H1 (cell line): ENCODE measurements at regions not wholly inside any gene's neighbourhood (a gene's known extent, or its start where the extent isn't known, plus 50 kb on each side); places are given as distances from the start of the nearest gene placed in this dataset.

Experiments used
- CTCF ChIA-PET: fragments of 300-600 bp; sonication (Branson Sonifier 250); formaldehyde crosslinking; loops from one replicate; lab custom pipeline; 2021; ENCODE audit not compliant: partially characterized antibody; lab: Charles Lee
- POLR2A ChIA-PET: fragments of 300-600 bp; sonication (Branson Sonifier 250); formaldehyde crosslinking; loops from one replicate; lab custom pipeline; 2021; ENCODE audit warnings: inconsistent platforms; ENCODE audit not compliant: partially characterized antibody; lab: Charles Lee
- DNase-seq, 2 experiments: peaks; one replicate each; pipeline versions ENCODE4 v3.0.0 to v3.0.0-alpha.2; 2010 to 2022; ENCODE audit warnings: low spot score in 2 of 2, low read depth in 1 of 2, mixed read lengths in 1 of 2
- FAIRE-seq: peaks from 2 replicates; lab custom pipeline; 2011; peaks lifted over from hg19 to GRCh38; lab: Jason Lieb, UNC
- H2AFZ ChIP-seq: 2 replicates; pipeline ENCODE4 v1.8.1; 2012; ENCODE audit warnings: low read length, inconsistent platforms
- H2AK5ac ChIP-seq: 2 replicates; pipeline ENCODE4 v1.6.1; 2013; ENCODE audit warnings: low read depth, low read length
- H2BK120ac ChIP-seq: replicated peaks from 2 replicates; pipeline ENCODE3; 2013; ENCODE audit warnings: low read depth, low read length, inconsistent platforms
- H2BK12ac ChIP-seq: 2 replicates; pipeline ENCODE4 v1.6.1; 2013; ENCODE audit warnings: low read depth, low read length
- H2BK15ac ChIP-seq: 2 replicates; pipeline ENCODE4 v1.6.1; 2013; ENCODE audit warnings: low read length
- H2BK20ac ChIP-seq: 2 replicates; pipeline ENCODE4 v1.6.1; 2013; ENCODE audit warnings: low read length
- H2BK5ac ChIP-seq: 2 replicates; pipeline ENCODE4 v1.6.1; 2013; ENCODE audit warnings: low read depth, low read length
- H3K14ac ChIP-seq: 2 replicates; pipeline ENCODE4 v1.6.1; 2013; ENCODE audit warnings: inconsistent platforms; ENCODE audit not compliant: insufficient read length
- H3K18ac ChIP-seq: 2 replicates; pipeline ENCODE4 v1.6.1; 2013; ENCODE audit warnings: low read length; ENCODE audit errors: extremely low read depth
- H3K23ac ChIP-seq: 2 replicates; pipeline ENCODE4 v1.6.1; 2013; ENCODE audit warnings: inconsistent platforms; ENCODE audit not compliant: insufficient read length
- H3K23me2 ChIP-seq: 2 replicates; pipeline ENCODE4 v1.6.1; 2013; ENCODE audit warnings: low read depth, low read length
- H3K27ac ChIP-seq: 2 replicates; pipeline ENCODE4 v1.6.1; 2011; ENCODE audit warnings: low read depth, low read length, inconsistent platforms
- H3K27me3 ChIP-seq, 4 experiments: replicated peaks in 1 of 4; 1 replicate in 1 of 4; 2 replicates in 3 of 4; pipeline versions ENCODE4 v1.6.1 to v1.8.1; 2011 to 2013; ENCODE audit warnings: low read length in 3 of 4, mild to moderate bottlenecking in 3 of 4, inconsistent platforms in 2 of 4, mixed read lengths in 2 of 4, moderate library complexity in 1 of 4; ENCODE audit not compliant: control insufficient read depth in 3 of 4, insufficient read depth in 3 of 4; ENCODE audit errors: extremely low read depth in 1 of 4
- H3K36me3 ChIP-seq, 4 experiments: 2 replicates each; pipeline versions ENCODE4 v1.6.1 to v1.8.1; 2011 to 2013; ENCODE audit warnings: mild to moderate bottlenecking in 4 of 4, low read length in 3 of 4, moderate library complexity in 2 of 4, control low read depth in 1 of 4, inconsistent platforms in 1 of 4; ENCODE audit not compliant: insufficient read depth in 4 of 4, control insufficient read depth in 2 of 4
- H3K4ac ChIP-seq: replicated peaks from 2 replicates; pipeline ENCODE3; 2013; ENCODE audit warnings: low read length, low read depth, mixed read lengths, inconsistent platforms; ENCODE audit not compliant: insufficient read length
- H3K4me1 ChIP-seq, 4 experiments: replicated peaks in 1 of 4; 1 replicate in 1 of 4; 2 replicates in 3 of 4; pipeline versions ENCODE4 v1.6.1 to v1.8.1; 2011 to 2013; ENCODE audit warnings: low read length in 3 of 4, inconsistent platforms in 2 of 4, mixed read lengths in 1 of 4; ENCODE audit not compliant: insufficient read depth in 4 of 4, control insufficient read depth in 3 of 4
- H3K4me2 ChIP-seq, 2 experiments: 2 replicates each; pipeline versions ENCODE4 v1.6.1 to v1.8.1; 2011 to 2013; ENCODE audit warnings: low read depth in 2 of 2, low read length in 2 of 2, control low read depth in 1 of 2, inconsistent platforms in 1 of 2, mild to moderate bottlenecking in 1 of 2; ENCODE audit not compliant: insufficient read depth in 1 of 2
- H3K4me3 ChIP-seq, 4 experiments: fragments of 200-600, 300-600 bp in 1 of 4; sonication (generic), shearing (Covaris generic), sonication (Bioruptor Twin) in 1 of 4; 2 replicates each; pipeline versions ENCODE4 v1.5.1 to v1.8.1; 2011 to 2016; ENCODE audit warnings: low read length in 4 of 4, low read depth in 3 of 4, control low read depth in 2 of 4, inconsistent platforms in 2 of 4, mild to moderate bottlenecking in 2 of 4, mixed read lengths in 1 of 4, moderate library complexity in 1 of 4; ENCODE audit not compliant: insufficient read depth in 2 of 4; ENCODE audit errors: extremely low read depth in 1 of 4
- H3K56ac ChIP-seq: replicated peaks from 2 replicates; pipeline ENCODE3; 2013; ENCODE audit warnings: low read depth, mild to moderate bottlenecking, mixed read lengths, low read length, inconsistent platforms; ENCODE audit not compliant: insufficient read length
- H3K79me1 ChIP-seq: 2 replicates; pipeline ENCODE4 v1.6.1; 2013; ENCODE audit warnings: low read depth, low read length, control low read depth
- H3K79me2 ChIP-seq, 2 experiments: 2 replicates each; pipeline versions ENCODE4 v1.6.1 to v1.8.1; 2012 to 2013; ENCODE audit warnings: low read length in 2 of 2, mild to moderate bottlenecking in 2 of 2, inconsistent platforms in 1 of 2; ENCODE audit not compliant: insufficient read depth in 2 of 2, control insufficient read depth in 1 of 2
- H3K9ac ChIP-seq, 4 experiments: replicated peaks in 1 of 4; 1 replicate in 1 of 4; 2 replicates in 3 of 4; pipeline versions ENCODE4 v1.6.1 to v1.8.1; 2011 to 2013; ENCODE audit warnings: low read depth in 3 of 4, low read length in 3 of 4, control low read depth in 2 of 4, mild to moderate bottlenecking in 2 of 4, moderate library complexity in 2 of 4, inconsistent platforms in 1 of 4; ENCODE audit errors: extremely low read depth in 1 of 4
- H3K9me3 ChIP-seq, 2 experiments: 2 replicates each; pipeline versions ENCODE4 v1.6.1 to v1.8.1; 2012 to 2013; ENCODE audit warnings: mild to moderate bottlenecking in 2 of 2, moderate library complexity in 2 of 2, control low read depth in 1 of 2, inconsistent platforms in 1 of 2, low read depth in 1 of 2, low read length in 1 of 2, mixed read lengths in 1 of 2; ENCODE audit not compliant: insufficient read depth in 2 of 2
- H4K20me1 ChIP-seq, 2 experiments: replicated peaks in 1 of 2; 2 replicates each; pipeline versions ENCODE3 to v1.8.1; 2011 to 2013; ENCODE audit warnings: inconsistent platforms in 2 of 2, low read length in 2 of 2, mild to moderate bottlenecking in 1 of 2; ENCODE audit not compliant: insufficient read depth in 2 of 2, control insufficient read depth in 1 of 2
- H4K5ac ChIP-seq: 2 replicates; pipeline ENCODE4 v1.6.1; 2013; ENCODE audit warnings: low read length, low read depth, mixed read lengths, inconsistent platforms; ENCODE audit not compliant: insufficient read length
- H4K8ac ChIP-seq: 2 replicates; pipeline ENCODE4 v1.8.0; 2013; ENCODE audit warnings: mild to moderate bottlenecking, moderate library complexity, low read length, inconsistent platforms; ENCODE audit not compliant: insufficient read depth; ENCODE audit errors: extremely low read depth
- H4K91ac ChIP-seq: replicated peaks from 2 replicates; pipeline ENCODE3; 2013; ENCODE audit warnings: low read length, mixed read lengths, inconsistent platforms; ENCODE audit not compliant: insufficient read length
- CHD1 ChIP-seq: IDR thresholded peaks from 2 replicates; pipeline ENCODE4 v1.6.1; 2012; ENCODE audit warnings: low read depth, low read length, improper control_type of control experiment
- EP300 ChIP-seq, 2 experiments: IDR thresholded peaks; 1 replicate in 1 of 2; 2 replicates in 1 of 2; pipeline ENCODE4 v1.6.1; 2011 to 2012; ENCODE audit warnings: low read depth in 2 of 2, low read length in 2 of 2, mild to moderate bottlenecking in 2 of 2, borderline replicate concordance in 1 of 2, inconsistent platforms in 1 of 2, moderate library complexity in 1 of 2
- POLR2AphosphoS5 ChIP-seq: IDR thresholded peaks from 2 replicates; pipeline ENCODE4 v1.6.1; 2011; ENCODE audit warnings: low read depth, low read length
- SP2 ChIP-seq: IDR thresholded peaks from 2 replicates; pipeline ENCODE4 v1.6.1; 2012; ENCODE audit warnings: mild to moderate bottlenecking, low read length, inconsistent platforms
- WGBS, 2 experiments: shearing (Covaris generic) in 1 of 2; methylation state at CpG; one replicate each; pipeline versions ENCODE4 v1.1.6 to v1.1.7; 2013 to 2015; ENCODE audit warnings: low lambda C conversion rate in 2 of 2, mixed read lengths in 2 of 2, inconsistent platforms in 1 of 2, low coverage in 1 of 2, missing lambda C conversion rate in 1 of 2; ENCODE audit not compliant: insufficient replicate concordance in 2 of 2, insufficient coverage in 1 of 2, insufficient read length in 1 of 2; ENCODE audit errors: extremely low coverage in 1 of 2, missing lambda C conversion rate in 1 of 2; 5-methylcytosine and 5-hydroxymethylcytosine counted together

DNA sequence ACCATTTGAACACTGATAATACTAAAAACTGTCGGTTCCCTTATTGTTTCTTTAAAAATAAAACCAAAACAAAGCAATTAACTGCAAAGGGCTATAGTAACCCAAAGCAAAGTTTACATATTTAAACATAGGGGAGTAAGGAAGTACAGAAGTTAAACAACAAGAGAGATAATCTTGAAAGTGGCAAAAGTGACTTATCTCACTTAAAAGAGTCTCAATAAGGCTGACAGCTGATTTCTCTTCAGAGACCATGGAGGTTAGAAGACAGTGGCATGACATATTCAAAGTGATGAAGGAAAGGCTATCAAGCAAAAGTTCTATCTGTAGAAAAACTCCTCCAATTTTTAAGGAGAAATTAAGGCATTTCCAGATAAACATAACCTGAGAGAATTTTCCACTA, 233.5 kb upstream of the HDAC9 start:
- Histone ChIP-seq H4K5ac (no peak overlapping the region), H3K4me3 (no peak overlapping the region), H3K9me3 (peaks cover 3 to 4% of the 10 kb centered on the region in 2 experiments; a peak in 2 of 4 replicates), H3K79me2 (no peaks in the 10 kb centered on the region), H2BK20ac (no peak overlapping the region), H2BK12ac (no peak overlapping the region), H3K4me2 (no peak overlapping the region), H3K56ac (no peak overlapping the region), H2AFZ (no peak overlapping the region), H2BK15ac (no peak overlapping the region), H3K4me1 (no peaks in the 10 kb centered on the region), H3K23ac (no peak overlapping the region), H2BK5ac (no peak overlapping the region), H3K18ac (no peak overlapping the region), H3K27me3 (peaks cover 0 to 1% (median 0%) of the 10 kb centered on the region in 4 experiments; a peak in 1 of 7 replicates), H2AK5ac (no peak overlapping the region), H4K91ac (no peak overlapping the region), H4K8ac (no peak overlapping the region), H3K9ac (no peak overlapping the region), H3K14ac (no peak overlapping the region), H3K27ac (no peak overlapping the region), H3K4ac (no peak overlapping the region), H3K23me2 (no peaks in the 10 kb centered on the region), H3K79me1 (no peaks in the 10 kb centered on the region), H2BK120ac (no peak overlapping the region), H3K36me3 (no peaks in the 10 kb centered on the region), H4K20me1 (no peaks in the 10 kb centered on the region)
- DNase-seq (no peak), FAIRE-seq (no peak)
- CTCF ChIA-PET = interaction anchor here (0.6 to 2.2 kb wide), 2 partner anchors 19 to 528 kb away, joined by 3 to 5 read pairs; no protein-coding TSS in a partner anchor
- WGBS, 2 experiments = 100% methylated on average over 1 of the region's 1 CpG; no CpG with 5 or more reads in 1 of the 2 experiments
- TF ChIP-seq SP2 (no peak), EP300 (IDR thresholded peaks at IDR 0.05; ENCODE audit: borderline replicate concordance in 1 of 2, low read depth in 2 of 2, low read length in 2 of 2) (no peak), POLR2AphosphoS5 (no peak), CHD1 (no peak)
- POLR2A ChIA-PET = no interaction called here
